ENCODE measurements at regions not wholly inside any gene's neighbourhood (a gene's known extent, or its start where the extent isn't known, plus 50 kb on each side); places are given as distances from the start of the nearest gene placed in this dataset.

DNA sequence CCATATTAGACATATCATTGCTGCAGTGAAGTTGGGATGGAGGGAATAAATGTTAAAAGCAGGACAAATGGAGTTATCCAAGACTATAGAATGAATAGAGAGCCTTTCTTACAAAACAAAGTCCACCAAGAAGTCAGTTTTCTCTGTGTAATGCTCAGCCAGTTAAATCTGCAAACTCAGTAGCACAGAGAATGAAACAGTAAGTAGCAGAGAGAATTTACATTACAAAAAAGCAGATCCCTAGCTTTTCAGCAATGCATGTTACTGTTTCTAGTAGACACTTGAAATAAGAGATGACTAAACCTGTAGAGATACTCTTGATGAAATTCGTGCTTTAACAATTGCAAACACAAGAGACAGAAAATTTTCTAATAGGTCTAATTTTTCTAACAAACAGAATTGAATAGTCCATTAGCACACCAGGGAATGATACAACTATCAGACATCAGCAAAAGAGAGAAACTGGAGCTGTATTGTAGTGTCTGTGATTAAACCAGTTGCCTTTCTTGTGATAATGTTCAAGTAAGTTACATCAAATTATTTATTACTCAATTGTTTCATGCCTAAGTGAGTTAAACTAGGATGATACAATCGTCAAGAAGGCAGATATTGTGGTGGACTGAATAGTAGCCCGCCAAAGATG, 322.2 kb upstream of the DDX18 start:
- ATAC-seq (no peak), DNase-seq (ENCODE audit: low read depth, low spot score) (no peak)
- peaks cover 0 to 9% of the 10 kb centered on the region in 2 experiments; a peak in 2 of 4 replicates for H3K9me3 ChIP-seq (ENCODE audit: control insufficient read depth in 1 of 2, insufficient read depth in 1 of 2, low read depth in 1 of 2, low read length in 2 of 2)
- H3K4me3 ChIP-seq (replicated peaks in 1 of 2; ENCODE audit: low read depth in 1 of 2, low read length in 2 of 2): no peak overlapping the region
- ChIA-PET POLR2A (no interaction called here), CTCF (no interaction called here), RAD21 (ENCODE audit: low non-redundant PET in 1 of 2, low total read pairs in 2 of 2, uncharacterized antibody in 2 of 2, unreplicated experiment in 2 of 2) (no interaction called here)
- H4K20me1 ChIP-seq (ENCODE audit: insufficient read depth): no peaks in the 10 kb centered on the region
- no peaks in the 10 kb centered on the region for H3K36me3 ChIP-seq (ENCODE audit: control insufficient read depth in 1 of 2, insufficient read depth in 2 of 2, low read length in 2 of 2)
- H3K27me3 ChIP-seq (ENCODE audit: insufficient read depth, low read length): no peaks in the 10 kb centered on the region
- no peak overlapping the region for H2AFZ ChIP-seq (ENCODE audit: low read depth, low read length, poor library complexity, severe bottlenecking)
- no peaks in the 10 kb centered on the region for H3K4me1 ChIP-seq (ENCODE audit: control insufficient read depth in 1 of 2, insufficient read depth in 2 of 2, low read length in 2 of 2)
- BruUV-seq (replicated peaks): no TSS peak
- H3K4me2 ChIP-seq (ENCODE audit: low read length): no peak overlapping the region
- H3K79me2 ChIP-seq (ENCODE audit: insufficient read depth, low read length): no peaks in the 10 kb centered on the region
- H3K27ac ChIP-seq (ENCODE audit: low read depth, low read length): no peak overlapping the region
- H3K9me2 ChIP-seq (ENCODE audit: insufficient read depth): no peaks in the 10 kb centered on the region
- no peak overlapping the region for H3K9ac ChIP-seq (ENCODE audit: low read length)
- no peak for TF ChIP-seq ZNF274 (IDR thresholded peaks at IDR 0.05; ENCODE audit: low read depth, low read length)
- intact Hi-C loops (cut with micrococcal nuclease): no loop called here

DNA sequence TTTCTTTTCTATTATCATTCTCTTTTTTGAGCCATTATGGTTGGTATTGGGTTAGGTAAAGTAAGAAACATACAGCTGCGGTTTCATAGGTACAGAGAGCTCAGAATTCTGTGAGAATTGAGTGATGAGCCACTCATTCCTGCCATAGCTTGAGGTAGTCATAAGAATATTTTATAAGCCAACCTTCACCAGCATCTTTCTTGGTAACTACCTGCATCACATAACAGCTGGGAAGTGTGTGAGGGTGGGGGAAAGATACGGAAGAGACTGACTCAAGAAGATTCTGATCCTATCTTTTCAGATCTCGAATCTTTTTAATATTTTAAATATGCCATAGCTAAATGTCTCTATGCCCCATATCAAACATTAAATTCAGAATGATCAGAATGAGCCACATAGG, 313.8 kb upstream of the DDX18 start:
- no peak overlapping the region for H3K4me3 ChIP-seq (replicated peaks in 1 of 2; ENCODE audit: low read depth in 1 of 2, low read length in 2 of 2)
- no peaks in the 10 kb centered on the region for H3K4me1 ChIP-seq (ENCODE audit: control insufficient read depth in 1 of 2, insufficient read depth in 2 of 2, low read length in 2 of 2)
- ATAC-seq (no peak), DNase-seq (ENCODE audit: low read depth, low spot score) (no peak)
- no peak overlapping the region for H3K9ac ChIP-seq (ENCODE audit: low read length)
- H3K36me3 ChIP-seq (ENCODE audit: control insufficient read depth in 1 of 2, insufficient read depth in 2 of 2, low read length in 2 of 2): no peaks in the 10 kb centered on the region
- no peaks in the 10 kb centered on the region for H3K79me2 ChIP-seq (ENCODE audit: insufficient read depth, low read length)
- intact Hi-C loops (cut with micrococcal nuclease): no loop called here
- H3K27ac ChIP-seq (ENCODE audit: low read depth, low read length): no peak overlapping the region
- POLR2A ChIA-PET: no interaction called here
- CTCF ChIA-PET: no interaction called here
- H2AFZ ChIP-seq (ENCODE audit: low read depth, low read length, poor library complexity, severe bottlenecking): no peak overlapping the region
- H3K9me2 ChIP-seq (ENCODE audit: insufficient read depth): no peaks in the 10 kb centered on the region
- no peaks in the 10 kb centered on the region for H4K20me1 ChIP-seq (ENCODE audit: insufficient read depth)
- no TSS peak for BruUV-seq (replicated peaks)
- H3K9me3 ChIP-seq (ENCODE audit: control insufficient read depth in 1 of 2, insufficient read depth in 1 of 2, low read depth in 1 of 2, low read length in 2 of 2): peaks cover 0 to 12% of the 10 kb centered on the region in 2 experiments; a peak in 2 of 4 replicates
- H3K4me2 ChIP-seq (ENCODE audit: low read length): no peak overlapping the region
- RAD21 ChIA-PET (ENCODE audit: low non-redundant PET in 1 of 2, low total read pairs in 2 of 2, uncharacterized antibody in 2 of 2, unreplicated experiment in 2 of 2): no interaction called here
- H3K27me3 ChIP-seq (ENCODE audit: insufficient read depth, low read length): no peaks in the 10 kb centered on the region
- no peak for TF ChIP-seq EGR1 (IDR thresholded peaks at IDR 0.05; ENCODE audit: low read depth)
- no peak for TF ChIP-seq JUND (IDR thresholded peaks at IDR 0.05)
- TF ChIP-seq, protein P1, sequence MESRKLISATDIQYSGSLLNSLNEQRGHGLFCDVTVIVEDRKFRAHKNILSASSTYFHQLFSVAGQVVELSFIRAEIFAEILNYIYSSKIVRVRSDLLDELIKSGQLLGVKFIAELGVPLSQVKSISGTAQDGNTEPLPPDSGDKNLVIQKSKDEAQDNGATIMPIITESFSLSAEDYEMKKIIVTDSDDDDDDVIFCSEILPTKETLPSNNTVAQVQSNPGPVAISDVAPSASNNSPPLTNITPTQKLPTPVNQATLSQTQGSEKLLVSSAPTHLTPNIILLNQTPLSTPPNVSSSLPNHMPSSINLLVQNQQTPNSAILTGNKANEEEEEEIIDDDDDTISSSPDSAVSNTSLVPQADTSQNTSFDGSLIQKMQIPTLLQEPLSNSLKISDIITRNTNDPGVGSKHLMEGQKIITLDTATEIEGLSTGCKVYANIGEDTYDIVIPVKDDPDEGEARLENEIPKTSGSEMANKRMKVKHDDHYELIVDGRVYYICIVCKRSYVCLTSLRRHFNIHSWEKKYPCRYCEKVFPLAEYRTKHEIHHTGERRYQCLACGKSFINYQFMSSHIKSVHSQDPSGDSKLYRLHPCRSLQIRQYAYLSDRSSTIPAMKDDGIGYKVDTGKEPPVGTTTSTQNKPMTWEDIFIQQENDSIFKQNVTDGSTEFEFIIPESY (IDR thresholded peaks at IDR 0.05; ENCODE audit: extremely low read depth, insufficient replicate concordance, low read length): no peak
- TF ChIP-seq ZNF274 (IDR thresholded peaks at IDR 0.05; ENCODE audit: low read depth, low read length): no peak
- TF ChIP-seq, protein P2, sequence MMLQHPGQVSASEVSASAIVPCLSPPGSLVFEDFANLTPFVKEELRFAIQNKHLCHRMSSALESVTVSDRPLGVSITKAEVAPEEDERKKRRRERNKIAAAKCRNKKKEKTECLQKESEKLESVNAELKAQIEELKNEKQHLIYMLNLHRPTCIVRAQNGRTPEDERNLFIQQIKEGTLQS (IDR thresholded peaks at IDR 0.05): no peak
- no peak for TF ChIP-seq CEBPB (IDR thresholded peaks at IDR 0.05; ENCODE audit: low read depth)
- no peak for TF ChIP-seq FOSL1 (IDR thresholded peaks at IDR 0.05; ENCODE audit: low read depth)
- TF ChIP-seq, protein P3, sequence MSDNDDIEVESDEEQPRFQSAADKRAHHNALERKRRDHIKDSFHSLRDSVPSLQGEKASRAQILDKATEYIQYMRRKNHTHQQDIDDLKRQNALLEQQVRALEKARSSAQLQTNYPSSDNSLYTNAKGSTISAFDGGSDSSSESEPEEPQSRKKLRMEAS (IDR thresholded peaks at IDR 0.05): no peak
- TF ChIP-seq RAD21 (IDR thresholded peaks at IDR 0.05; ENCODE audit: low read depth): no peak
- TF ChIP-seq, protein P4, sequence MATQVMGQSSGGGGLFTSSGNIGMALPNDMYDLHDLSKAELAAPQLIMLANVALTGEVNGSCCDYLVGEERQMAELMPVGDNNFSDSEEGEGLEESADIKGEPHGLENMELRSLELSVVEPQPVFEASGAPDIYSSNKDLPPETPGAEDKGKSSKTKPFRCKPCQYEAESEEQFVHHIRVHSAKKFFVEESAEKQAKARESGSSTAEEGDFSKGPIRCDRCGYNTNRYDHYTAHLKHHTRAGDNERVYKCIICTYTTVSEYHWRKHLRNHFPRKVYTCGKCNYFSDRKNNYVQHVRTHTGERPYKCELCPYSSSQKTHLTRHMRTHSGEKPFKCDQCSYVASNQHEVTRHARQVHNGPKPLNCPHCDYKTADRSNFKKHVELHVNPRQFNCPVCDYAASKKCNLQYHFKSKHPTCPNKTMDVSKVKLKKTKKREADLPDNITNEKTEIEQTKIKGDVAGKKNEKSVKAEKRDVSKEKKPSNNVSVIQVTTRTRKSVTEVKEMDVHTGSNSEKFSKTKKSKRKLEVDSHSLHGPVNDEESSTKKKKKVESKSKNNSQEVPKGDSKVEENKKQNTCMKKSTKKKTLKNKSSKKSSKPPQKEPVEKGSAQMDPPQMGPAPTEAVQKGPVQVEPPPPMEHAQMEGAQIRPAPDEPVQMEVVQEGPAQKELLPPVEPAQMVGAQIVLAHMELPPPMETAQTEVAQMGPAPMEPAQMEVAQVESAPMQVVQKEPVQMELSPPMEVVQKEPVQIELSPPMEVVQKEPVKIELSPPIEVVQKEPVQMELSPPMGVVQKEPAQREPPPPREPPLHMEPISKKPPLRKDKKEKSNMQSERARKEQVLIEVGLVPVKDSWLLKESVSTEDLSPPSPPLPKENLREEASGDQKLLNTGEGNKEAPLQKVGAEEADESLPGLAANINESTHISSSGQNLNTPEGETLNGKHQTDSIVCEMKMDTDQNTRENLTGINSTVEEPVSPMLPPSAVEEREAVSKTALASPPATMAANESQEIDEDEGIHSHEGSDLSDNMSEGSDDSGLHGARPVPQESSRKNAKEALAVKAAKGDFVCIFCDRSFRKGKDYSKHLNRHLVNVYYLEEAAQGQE (IDR thresholded peaks at IDR 0.05; ENCODE audit: low read depth): no peak
- TF ChIP-seq, protein P5, sequence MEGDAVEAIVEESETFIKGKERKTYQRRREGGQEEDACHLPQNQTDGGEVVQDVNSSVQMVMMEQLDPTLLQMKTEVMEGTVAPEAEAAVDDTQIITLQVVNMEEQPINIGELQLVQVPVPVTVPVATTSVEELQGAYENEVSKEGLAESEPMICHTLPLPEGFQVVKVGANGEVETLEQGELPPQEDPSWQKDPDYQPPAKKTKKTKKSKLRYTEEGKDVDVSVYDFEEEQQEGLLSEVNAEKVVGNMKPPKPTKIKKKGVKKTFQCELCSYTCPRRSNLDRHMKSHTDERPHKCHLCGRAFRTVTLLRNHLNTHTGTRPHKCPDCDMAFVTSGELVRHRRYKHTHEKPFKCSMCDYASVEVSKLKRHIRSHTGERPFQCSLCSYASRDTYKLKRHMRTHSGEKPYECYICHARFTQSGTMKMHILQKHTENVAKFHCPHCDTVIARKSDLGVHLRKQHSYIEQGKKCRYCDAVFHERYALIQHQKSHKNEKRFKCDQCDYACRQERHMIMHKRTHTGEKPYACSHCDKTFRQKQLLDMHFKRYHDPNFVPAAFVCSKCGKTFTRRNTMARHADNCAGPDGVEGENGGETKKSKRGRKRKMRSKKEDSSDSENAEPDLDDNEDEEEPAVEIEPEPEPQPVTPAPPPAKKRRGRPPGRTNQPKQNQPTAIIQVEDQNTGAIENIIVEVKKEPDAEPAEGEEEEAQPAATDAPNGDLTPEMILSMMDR (IDR thresholded peaks at IDR 0.05 in 2 of 3, conservative IDR thresholded peaks at IDR 0.05 in 1 of 3; ENCODE audit: borderline replicate concordance in 1 of 3, insufficient read depth in 1 of 3, low read depth in 2 of 3, low read length in 2 of 3): no peak
- TF ChIP-seq EZH2phosphoT487 (IDR thresholded peaks at IDR 0.05; ENCODE audit: borderline replicate concordance): no peak
